PC-3 (cell line): ENCODE measurements at regions not wholly inside any gene's neighbourhood (a gene's known extent, or its start where the extent isn't known, plus 50 kb on each side); places are given as distances from the start of the nearest gene placed in this dataset.

Experiments used
- ATAC-seq: fragments of 200-7000 bp; cut with Tn5 transposase; 2 replicates; pipeline ENCODE4 v1.9.1; 2020; ENCODE audit warnings: mild to moderate bottlenecking, moderate library complexity
- BruUV-seq: library from RNA; stranded (reverse); fragments of 400-500 nt; replicated peaks from 2 replicates; lab custom pipeline; 2021; lab: Mats Ljungman, UMichigan
- CTCF ChIA-PET: fragments of 300-600 bp; sonication (Branson Sonifier 250); formaldehyde crosslinking; loops from one replicate; lab custom pipeline; 2022; ENCODE audit warnings: antibody characterized with exemption; lab: Charles Lee
- POLR2A ChIA-PET: fragments of 300-600 bp; sonication (Branson Sonifier 250); formaldehyde crosslinking; loops from one replicate; lab custom pipeline; 2022; ENCODE audit warnings: antibody characterized with exemption; ENCODE audit not compliant: unreplicated experiment; lab: Charles Lee
- DNase-seq: peaks from one replicate; pipeline ENCODE4 v3.0.0-alpha.2; 2015
- H2AFZ ChIP-seq: fragments of 300-600 bp; sonication (generic); 2 replicates; pipeline ENCODE4 v1.6.0; 2016; ENCODE audit warnings: antibody characterized with exemption, low read length
- H3F3A ChIP-seq: fragments of 300-600 bp; sonication (generic); one replicate; pipeline ENCODE4 v1.6.0; 2017; ENCODE audit warnings: antibody characterized with exemption, low read length, control low read depth, mild to moderate bottlenecking; ENCODE audit not compliant: unreplicated experiment
- H3K27ac ChIP-seq: fragments of 300-600 bp; sonication (generic); 2 replicates; pipeline ENCODE4 v1.5.1; 2016; ENCODE audit warnings: mild to moderate bottlenecking, low read length
- H3K27me3 ChIP-seq: fragments of 300-600 bp; sonication (generic); 2 replicates; pipeline ENCODE4 v1.6.1; 2016; ENCODE audit warnings: low read length, mixed read lengths
- H3K36me3 ChIP-seq: fragments of 300-600 bp; sonication (generic); 2 replicates; pipeline ENCODE4 v1.6.1; 2016; ENCODE audit warnings: low read depth, mixed run types, low read length, mixed read lengths
- H3K4me1 ChIP-seq: fragments of 300-600 bp; sonication (generic); 2 replicates; pipeline ENCODE4 v1.5.1; 2016; ENCODE audit warnings: low read length; ENCODE audit not compliant: insufficient read depth
- H3K4me2 ChIP-seq: fragments of 300-600 bp; sonication (generic); 2 replicates; pipeline ENCODE4 v1.6.0; 2016; ENCODE audit warnings: low read length
- H3K4me3 ChIP-seq: fragments of 300-600 bp; sonication (generic); 2 replicates; pipeline ENCODE4 v1.5.1; 2016; ENCODE audit warnings: mild to moderate bottlenecking, low read length, mixed read lengths
- H3K79me2 ChIP-seq: fragments of 300-600 bp; sonication (generic); 2 replicates; pipeline ENCODE4 v1.6.1; 2017; ENCODE audit warnings: low read length, mixed read lengths
- H3K9ac ChIP-seq: fragments of 300-600 bp; sonication (generic); 2 replicates; pipeline ENCODE4 v1.6.0; 2016; ENCODE audit warnings: mild to moderate bottlenecking, low read length
- H3K9me2 ChIP-seq: fragments of 300-600 bp; sonication (generic); replicated peaks from 2 replicates; pipeline ENCODE4 v1.6.1; 2016; ENCODE audit warnings: mixed run types, low read length, mixed read lengths
- H3K9me3 ChIP-seq: fragments of 300-600 bp; sonication (generic); 2 replicates; pipeline ENCODE4 v1.6.1; 2016; ENCODE audit warnings: low read length, mixed read lengths
- H4K20me1 ChIP-seq: fragments of 300-600 bp; sonication (generic); 2 replicates; pipeline ENCODE4 v1.6.1; 2016; ENCODE audit warnings: low read length, mixed read lengths
- EZH2 ChIP-seq: fragments of 300-600 bp; sonication (generic); IDR thresholded peaks from one replicate; pipeline ENCODE4 v1.6.1; 2017; ENCODE audit warnings: antibody characterized with exemption, mild to moderate bottlenecking, low read length; ENCODE audit not compliant: unreplicated experiment
- EZH2phosphoT487 ChIP-seq: fragments of 300-600 bp; sonication (generic); IDR thresholded peaks from 2 replicates; pipeline ENCODE4 v1.6.1; 2018; ENCODE audit warnings: mild to moderate bottlenecking, antibody characterized with exemption, low read length, borderline replicate concordance
- intact Hi-C: fragments of 100-400 bp; cut with micrococcal nuclease; formaldehyde crosslinking; loops from 2 replicates; pipeline ENCODE4 v1.9.0; 2023
- TF ChIP-seq, protein P1 (sequence below): fragments of 300-600 bp; sonication (generic); conservative IDR thresholded peaks from 2 replicates; pipeline ENCODE4 v1.5.1; 2017; ENCODE audit warnings: antibody characterized with exemption, low read depth, mild to moderate bottlenecking, low read length

DNA sequence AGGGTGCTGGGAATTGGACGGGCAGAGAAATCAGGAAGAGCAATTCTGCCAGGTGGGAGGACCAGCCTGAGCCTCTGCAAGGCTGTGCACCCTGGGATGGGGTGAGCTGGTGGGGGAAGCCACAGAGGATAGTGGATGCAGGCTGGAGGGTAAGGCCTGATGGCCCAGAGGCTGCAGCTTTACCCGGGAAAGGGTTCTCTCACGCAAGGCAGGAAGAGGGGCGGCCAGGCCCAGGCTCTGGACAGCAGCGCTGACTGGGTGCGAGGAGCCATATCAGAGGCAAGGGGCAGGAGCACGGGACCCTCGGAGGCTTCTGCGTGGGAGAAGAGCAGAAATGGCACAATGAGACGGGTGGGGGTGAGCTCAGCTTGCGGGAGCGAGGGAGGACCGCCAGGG lies 104.6 kb downstream of the SOX1 start:
- ChIA-PET CTCF (no interaction called here), POLR2A (no interaction called here)
- DNase-seq (no peak), ATAC-seq (no peak)
- BruUV-seq = no TSS peak
- no peak overlapping the region for H3K27ac ChIP-seq
- H3K27me3 ChIP-seq = peaks cover 41% of the 10 kb centered on the region
- no peaks in the 10 kb centered on the region for H3K36me3 ChIP-seq
- H3F3A ChIP-seq = no peaks in the 10 kb centered on the region
- H3K4me1 ChIP-seq = no peaks in the 10 kb centered on the region
- no peaks in the 10 kb centered on the region for H4K20me1 ChIP-seq
- H3K4me3 ChIP-seq = no peak overlapping the region
- H3K4me2 ChIP-seq = no peak overlapping the region
- intact Hi-C loops = no loop called here
- H3K79me2 ChIP-seq = no peaks in the 10 kb centered on the region
- H2AFZ ChIP-seq = no peak overlapping the region
- H3K9me3 ChIP-seq = no peaks in the 10 kb centered on the region
- H3K9ac ChIP-seq = no peak overlapping the region
- TF ChIP-seq EZH2 (no peak), EZH2phosphoT487 (no peak)
- TF ChIP-seq, protein P1, sequence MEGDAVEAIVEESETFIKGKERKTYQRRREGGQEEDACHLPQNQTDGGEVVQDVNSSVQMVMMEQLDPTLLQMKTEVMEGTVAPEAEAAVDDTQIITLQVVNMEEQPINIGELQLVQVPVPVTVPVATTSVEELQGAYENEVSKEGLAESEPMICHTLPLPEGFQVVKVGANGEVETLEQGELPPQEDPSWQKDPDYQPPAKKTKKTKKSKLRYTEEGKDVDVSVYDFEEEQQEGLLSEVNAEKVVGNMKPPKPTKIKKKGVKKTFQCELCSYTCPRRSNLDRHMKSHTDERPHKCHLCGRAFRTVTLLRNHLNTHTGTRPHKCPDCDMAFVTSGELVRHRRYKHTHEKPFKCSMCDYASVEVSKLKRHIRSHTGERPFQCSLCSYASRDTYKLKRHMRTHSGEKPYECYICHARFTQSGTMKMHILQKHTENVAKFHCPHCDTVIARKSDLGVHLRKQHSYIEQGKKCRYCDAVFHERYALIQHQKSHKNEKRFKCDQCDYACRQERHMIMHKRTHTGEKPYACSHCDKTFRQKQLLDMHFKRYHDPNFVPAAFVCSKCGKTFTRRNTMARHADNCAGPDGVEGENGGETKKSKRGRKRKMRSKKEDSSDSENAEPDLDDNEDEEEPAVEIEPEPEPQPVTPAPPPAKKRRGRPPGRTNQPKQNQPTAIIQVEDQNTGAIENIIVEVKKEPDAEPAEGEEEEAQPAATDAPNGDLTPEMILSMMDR = no peak
- H3K9me2 ChIP-seq = no peaks in the 10 kb centered on the region

DNA sequence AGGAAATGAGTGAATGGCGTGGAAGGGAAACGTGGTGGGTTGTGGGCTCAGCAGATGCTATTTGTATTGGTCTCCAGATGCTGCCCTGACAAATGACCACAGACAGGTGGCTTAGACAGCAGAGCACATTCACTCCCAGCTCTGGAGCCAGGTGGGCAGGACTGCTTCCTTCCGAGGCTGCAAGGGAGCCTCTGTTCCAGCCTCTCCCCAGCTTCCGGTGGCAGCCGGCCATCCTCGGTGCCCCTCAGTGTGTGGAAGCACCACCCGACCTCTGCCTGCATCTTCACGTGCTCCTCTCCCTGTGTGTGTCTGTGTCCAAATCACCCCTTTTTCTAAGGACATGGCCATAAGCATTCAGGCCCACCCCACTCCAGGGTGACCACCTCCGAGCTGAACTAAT lies 105.1 kb downstream of the SOX1 start:
- intact Hi-C loops = no loop called here
- no peak for ATAC-seq
- Histone ChIP-seq H3K79me2 (no peaks in the 10 kb centered on the region), H3K27ac (no peak overlapping the region), H3K4me3 (no peak overlapping the region), H3K4me2 (no peak overlapping the region), H3K9ac (no peak overlapping the region), H2AFZ (no peak overlapping the region), H3K9me2 (no peaks in the 10 kb centered on the region), H4K20me1 (no peaks in the 10 kb centered on the region), H3K4me1 (no peaks in the 10 kb centered on the region), H3F3A (no peaks in the 10 kb centered on the region), H3K36me3 (no peaks in the 10 kb centered on the region), H3K9me3 (no peaks in the 10 kb centered on the region), H3K27me3 (peaks cover 36% of the 10 kb centered on the region)
- no peak for TF ChIP-seq EZH2
- TF ChIP-seq, protein P1 = no peak
- BruUV-seq = no TSS peak
- no peak for DNase-seq
- POLR2A ChIA-PET = no interaction called here
- CTCF ChIA-PET = no interaction called here

DNA sequence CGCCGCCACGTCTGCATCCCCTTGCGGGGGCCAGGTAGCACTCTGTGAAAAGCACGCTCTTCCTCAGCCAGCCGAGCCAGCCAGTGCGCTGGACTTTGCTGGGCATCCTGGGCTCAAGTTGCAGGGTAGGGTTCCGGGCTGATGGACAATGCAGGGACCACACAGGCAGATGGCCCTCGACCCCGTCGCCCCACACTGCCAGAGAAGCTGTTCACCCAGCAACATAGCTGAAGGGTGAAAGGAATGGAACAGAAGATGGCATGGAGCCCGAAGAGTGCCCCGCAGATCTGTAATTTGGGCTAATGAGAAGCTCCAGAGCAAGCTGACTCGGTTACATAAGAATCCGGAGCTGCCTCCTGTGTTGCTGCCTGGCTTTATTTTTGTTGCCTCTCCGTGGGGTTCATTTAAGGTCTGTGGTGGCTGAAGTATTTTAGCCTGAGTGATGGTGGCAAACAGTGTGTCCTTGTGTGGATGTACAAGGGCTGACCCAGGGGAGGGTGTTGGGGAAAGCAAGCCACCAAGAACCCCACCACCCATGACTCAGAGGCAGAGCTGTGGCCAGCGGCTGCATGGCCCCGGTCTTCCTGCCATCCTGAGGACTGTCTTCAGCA lies 105.8 kb downstream of the SOX1 start:
- peaks cover 36% of the 10 kb centered on the region for H3K27me3 ChIP-seq
- no TSS peak for BruUV-seq
- ChIA-PET POLR2A (no interaction called here), CTCF (no interaction called here)
- intact Hi-C loops = no loop called here
- H2AFZ ChIP-seq = no peak overlapping the region
- no peaks in the 10 kb centered on the region for H4K20me1 ChIP-seq
- H3K4me2 ChIP-seq = no peak overlapping the region
- no peaks in the 10 kb centered on the region for H3K4me1 ChIP-seq
- H3K4me3 ChIP-seq = no peak overlapping the region
- no peak overlapping the region for H3K9ac ChIP-seq
- H3K9me2 ChIP-seq = no peaks in the 10 kb centered on the region
- no peaks in the 10 kb centered on the region for H3K9me3 ChIP-seq
- TF ChIP-seq EZH2 = no peak
- TF ChIP-seq, protein P1 = no peak
- no peak for TF ChIP-seq EZH2phosphoT487
- no peaks in the 10 kb centered on the region for H3K36me3 ChIP-seq
- DNase-seq (no peak), ATAC-seq (no peak)
- no peak overlapping the region for H3K27ac ChIP-seq
- H3K79me2 ChIP-seq = no peaks in the 10 kb centered on the region
- no peaks in the 10 kb centered on the region for H3F3A ChIP-seq
